Stromal cell of bone marrow (primary cell): ENCODE measurements at regions not wholly inside any gene's neighbourhood (a gene's known extent, or its start where the extent isn't known, plus 50 kb on each side); places are given as distances from the start of the nearest gene placed in this dataset.

Experiments
- DNase-seq: peaks from one replicate; pipeline ENCODE4 v3.0.0-alpha.2; 2012; ENCODE audit warnings: low read depth

GRCh38 chr1:87820668-87821334 is 492.1 kb downstream of the LMO4 start:
- DNase-seq: no peak

DNA sequence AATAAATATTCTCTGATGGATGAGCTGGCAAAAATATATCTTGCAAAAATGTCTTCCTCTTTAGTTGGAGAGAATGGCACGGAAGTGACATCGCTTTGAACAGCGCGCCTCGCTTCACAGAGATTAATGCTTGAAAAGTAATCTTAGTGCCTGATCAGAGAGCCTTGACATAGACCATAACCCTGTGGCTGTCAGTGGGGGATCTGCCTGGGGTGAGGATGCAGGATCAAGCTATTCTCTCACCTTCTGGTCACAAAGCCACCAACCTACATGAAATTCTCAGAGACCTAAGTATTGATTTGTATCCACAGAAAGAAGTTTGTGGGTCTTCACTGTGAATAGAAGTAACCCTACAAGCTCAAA is 492.6 kb downstream of the LMO4 start:
- DNase-seq: no peak

- DNase-seq: peak; percentile 63
Measured at GRCh38 chr1:87826681-87827251, 498.1 kb downstream of the LMO4 start.

DNA sequence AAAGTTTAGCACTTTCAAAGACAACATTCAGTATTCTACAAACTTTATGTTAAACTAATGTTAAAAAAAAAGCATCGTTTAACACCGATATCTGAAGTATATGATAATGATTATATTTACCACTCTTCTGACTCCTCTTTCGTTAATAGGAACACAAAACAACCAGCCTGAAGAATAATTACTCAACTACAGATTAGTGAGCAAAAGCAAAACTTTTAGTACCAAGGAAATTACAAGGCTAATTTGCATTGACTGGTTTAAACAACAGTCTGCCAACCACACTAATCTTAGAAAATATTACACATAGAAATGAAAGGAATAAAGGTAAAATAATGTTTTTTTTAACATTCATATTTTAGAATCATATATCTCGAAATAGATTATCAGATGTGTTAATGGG is 500.7 kb downstream of the LMO4 start:
- DNase-seq: no peak

DNA sequence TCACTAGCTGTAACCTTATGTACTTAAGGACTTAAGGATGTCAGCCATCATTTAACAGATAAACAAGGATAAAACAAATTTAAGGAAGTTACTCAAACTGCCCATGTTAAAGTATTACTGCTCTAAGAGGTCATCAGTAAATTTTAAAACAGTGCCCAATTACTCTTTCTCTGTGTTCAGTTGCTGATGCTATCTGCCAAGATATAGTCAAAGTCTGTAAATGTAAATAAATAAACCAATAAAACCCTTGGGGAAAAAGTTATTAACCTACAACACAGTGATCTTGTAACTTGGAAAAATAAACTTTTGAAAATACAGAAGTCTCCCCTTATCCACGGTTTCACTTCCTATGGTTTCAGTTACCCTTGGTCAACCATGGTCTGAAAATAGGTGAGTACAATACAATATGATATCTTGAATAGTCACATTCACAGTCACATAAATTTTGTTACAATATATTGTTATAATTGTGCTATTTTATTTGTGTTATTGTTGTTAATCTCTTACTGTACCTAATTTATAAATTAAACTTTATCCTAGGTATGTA is 501.8 kb downstream of the LMO4 start:
- DNase-seq: no peak

GRCh38 chr1:87833166-87833565 is 504.5 kb downstream of the LMO4 start:
- peak; percentile 59 for DNase-seq

- DNase-seq: no peak
Measured at GRCh38 chr1:87834151-87834550, 505.5 kb downstream of the LMO4 start.

GRCh38 chr1:87834941-87835340 is 506.3 kb downstream of the LMO4 start:
- DNase-seq: no peak

- DNase-seq: no peak
Measured at GRCh38 chr1:87840767-87841166, 512.1 kb downstream of the LMO4 start.

GRCh38 chr1:87841332-87841731 is 512.7 kb downstream of the LMO4 start:
- DNase-seq: no peak

GRCh38 chr1:87842156-87842555 is 513.5 kb downstream of the LMO4 start:
- DNase-seq: no peak

DNA sequence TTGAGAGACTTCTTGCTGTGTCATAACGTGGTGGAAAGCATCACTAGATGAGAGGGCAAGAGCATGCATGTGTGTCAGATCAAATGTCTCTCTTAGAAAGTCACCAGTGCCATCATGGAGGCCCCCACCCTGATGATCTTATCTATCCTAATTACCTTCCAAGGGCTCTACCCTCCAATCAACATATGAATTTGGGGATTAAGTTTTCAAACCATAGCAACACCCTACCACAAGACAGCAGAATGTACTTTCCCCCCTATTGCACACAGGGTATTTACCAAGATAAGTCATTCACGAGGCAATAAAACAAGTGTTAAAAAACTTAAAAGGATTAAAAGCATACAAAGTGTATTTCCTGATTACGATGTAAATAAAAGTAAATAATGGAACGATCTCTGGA is 515.6 kb downstream of the LMO4 start:
- no peak for DNase-seq

DNA sequence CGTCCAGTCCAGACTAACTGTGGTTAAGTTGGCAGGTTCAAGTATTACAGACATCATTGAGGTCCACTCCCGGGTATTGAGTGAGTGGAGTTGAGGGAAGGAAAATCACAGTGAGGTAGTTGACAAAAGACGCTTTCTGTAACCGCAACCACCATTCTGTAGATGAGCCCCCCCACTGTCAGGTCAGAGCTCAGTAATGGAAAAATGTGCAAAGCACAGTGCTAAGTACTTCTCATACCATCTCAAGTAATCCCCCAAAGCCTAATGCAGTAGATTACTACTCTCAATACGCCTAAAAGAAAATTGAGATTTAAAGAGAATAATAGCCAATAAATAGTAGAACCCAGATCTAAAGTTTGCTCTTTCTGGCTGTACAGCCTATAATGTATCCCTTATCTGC is 522.8 kb downstream of the LMO4 start:
- DNase-seq: peak; percentile 35

DNA sequence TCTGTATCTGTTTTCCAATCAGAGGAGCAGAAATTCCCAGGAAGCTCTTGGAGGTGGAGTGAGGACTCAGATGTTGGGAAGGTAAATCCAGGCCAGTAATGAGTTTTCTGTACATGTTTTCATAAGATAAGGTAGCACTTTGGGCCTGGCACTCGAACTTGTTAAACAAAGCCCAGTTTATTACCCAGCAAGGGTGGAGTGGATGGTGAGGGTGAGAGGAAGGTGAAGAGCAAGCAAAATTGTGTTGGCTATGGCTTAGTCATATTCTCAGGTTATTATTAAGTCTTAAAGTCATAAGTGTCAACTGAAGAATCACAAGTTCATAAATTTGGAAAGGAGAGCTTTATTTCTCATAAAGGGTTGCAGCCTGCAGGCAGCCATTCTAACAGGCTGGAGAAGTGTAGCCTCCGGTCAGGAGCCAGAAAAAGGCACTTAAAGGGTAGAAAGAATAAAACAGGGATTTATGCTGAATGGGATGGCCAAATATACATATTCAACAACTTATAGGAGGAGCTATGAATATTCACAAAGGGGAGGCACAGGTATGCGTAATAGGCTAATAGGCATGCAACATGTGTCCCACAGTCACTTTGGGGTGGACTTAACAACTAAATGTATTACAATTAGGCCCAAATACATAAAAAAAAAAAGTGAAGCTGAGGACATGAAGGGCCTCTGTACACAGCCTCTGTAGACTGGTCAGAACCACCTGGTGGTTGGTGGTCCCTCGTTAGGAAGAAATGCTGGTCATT is 523.9 kb downstream of the LMO4 start:
- DNase-seq: no peak

DNA sequence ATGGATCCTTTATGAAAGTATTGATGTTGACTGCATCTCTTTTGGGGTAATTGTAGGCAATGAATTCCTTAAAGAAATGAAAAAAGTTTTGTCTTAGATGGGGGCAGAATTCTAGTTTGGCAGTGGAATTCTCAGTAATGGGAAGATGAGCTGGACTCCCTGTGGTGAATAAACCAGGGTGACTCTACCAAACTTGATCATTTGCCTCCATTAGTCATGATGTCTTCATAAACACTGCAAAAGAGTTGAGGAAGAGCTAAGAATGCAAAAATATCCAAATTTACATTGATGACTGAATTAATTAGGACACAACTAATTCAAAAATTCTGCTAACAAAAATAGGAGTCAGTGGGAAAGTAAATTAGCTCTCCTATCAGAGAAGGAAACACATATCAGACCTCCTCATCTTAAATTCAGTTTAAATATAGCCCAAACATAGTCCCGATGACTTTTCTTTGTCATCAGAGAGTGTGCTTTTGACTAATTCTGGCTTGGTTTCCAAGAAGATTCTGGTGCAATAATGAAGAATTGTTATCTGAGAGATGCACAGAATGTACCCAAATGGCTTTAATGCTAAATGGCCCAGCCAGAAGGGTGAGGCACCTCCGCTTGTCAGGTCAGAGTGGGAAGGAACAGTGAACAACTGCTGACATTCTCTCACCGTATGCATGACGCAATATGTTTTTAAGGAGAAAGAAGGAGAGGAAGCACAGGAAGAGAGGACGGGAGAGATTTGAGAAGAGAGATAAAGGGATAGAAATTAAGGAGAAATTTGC is 525.1 kb downstream of the LMO4 start:
- DNase-seq: no peak

DNA sequence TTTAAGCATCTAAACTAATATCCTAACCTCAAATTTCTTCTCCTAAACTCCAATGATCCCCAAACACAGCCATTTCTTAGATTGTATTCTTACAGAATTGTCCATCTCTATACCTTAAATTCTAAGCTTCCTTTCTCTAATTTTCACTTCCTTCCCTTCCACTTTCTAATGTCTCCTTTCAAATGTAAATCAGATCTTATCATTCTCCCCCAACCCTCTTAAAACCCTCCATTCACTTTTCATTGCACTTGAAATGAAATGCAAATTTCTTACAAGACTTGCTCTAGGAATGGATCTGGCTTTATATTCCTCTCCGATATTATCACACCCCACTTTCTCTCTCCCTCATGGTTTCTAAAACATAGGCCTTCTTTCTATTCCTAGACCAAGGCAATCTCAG is 534.6 kb downstream of the LMO4 start:
- DNase-seq: no peak

DNA sequence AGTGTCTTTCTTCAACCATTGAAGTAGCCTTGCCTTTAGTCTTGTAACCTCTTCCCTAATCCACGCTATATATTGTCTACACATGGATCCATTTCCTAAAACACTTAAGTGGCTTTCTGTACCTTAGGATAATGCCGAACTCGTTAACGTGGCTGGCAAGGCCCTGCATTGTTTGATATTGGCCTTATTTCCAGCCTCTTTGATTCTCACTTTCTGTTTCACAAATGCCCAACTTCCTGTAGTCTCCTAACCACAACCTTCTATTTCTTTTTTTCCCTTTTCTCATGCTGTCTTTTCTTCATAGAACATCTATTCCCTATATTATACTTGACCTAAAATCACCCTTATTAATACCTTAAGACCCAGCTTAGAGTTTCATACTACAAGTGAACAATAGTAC is 536.0 kb downstream of the LMO4 start:
- DNase-seq: no peak

GRCh38 chr1:87866416-87866815 is 537.7 kb downstream of the LMO4 start:
- no peak for DNase-seq

DNA sequence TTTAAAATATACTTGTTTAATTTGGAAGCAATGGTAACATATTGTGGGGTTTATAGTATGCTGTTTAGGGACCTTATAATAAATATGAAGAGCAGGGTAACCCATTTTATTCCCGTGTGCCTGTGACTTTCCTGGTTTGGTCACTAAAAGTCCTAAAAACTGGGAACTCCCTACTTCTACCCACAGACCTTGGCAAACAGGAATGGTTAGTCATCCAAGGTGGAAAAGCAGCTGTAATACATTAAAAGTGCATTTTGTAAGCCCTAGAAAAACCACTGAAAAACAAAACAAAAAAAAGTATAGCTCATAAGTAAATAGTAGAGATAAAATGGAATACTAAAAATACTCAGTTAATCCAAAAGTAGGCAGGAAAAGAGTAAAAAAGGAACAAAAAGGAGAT is 538.9 kb downstream of the LMO4 start:
- DNase-seq: no peak

DNA sequence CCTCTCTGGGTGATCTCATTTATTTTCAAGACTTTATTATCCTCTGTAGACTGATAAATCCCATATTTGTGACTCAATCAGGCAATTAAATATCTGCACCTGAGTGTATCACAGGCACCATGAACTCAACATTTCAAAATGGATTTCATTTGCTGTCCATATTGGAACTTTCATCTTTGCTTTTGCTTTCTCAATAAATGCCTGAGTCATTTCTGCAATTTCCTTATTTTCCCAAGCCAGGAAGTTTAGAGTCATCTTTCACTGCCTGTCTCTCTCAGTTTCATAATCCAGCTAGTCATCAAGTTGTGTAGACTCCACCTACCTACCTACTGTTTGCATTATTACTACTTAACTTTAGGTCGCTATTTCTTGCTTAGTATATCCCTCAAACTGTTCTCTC is 540.9 kb downstream of the LMO4 start:
- peak; percentile 78 for DNase-seq

- DNase-seq: no peak
Measured at GRCh38 chr1:87872189-87872588, 543.5 kb downstream of the LMO4 start.

GRCh38 chr1:87872692-87873091 is 544.0 kb downstream of the LMO4 start:
- DNase-seq: no peak

GRCh38 chr1:87878873-87879272 is 550.2 kb downstream of the LMO4 start:
- no peak for DNase-seq
